K562 (cell line): ENCODE measurements at regions not wholly inside any gene's neighbourhood (a gene's known extent, or its start where the extent isn't known, plus 50 kb on each side); places are given as distances from the start of the nearest gene placed in this dataset.

ENCODE experiments used
- ATAC-seq: fragments of 200-7000 bp; cut with Tn5 transposase; 3 replicates; pipeline ENCODE4 v1.9.1; 2020; ENCODE audit warnings: moderate library complexity
- BruUV-seq: library from RNA; stranded (reverse); fragments of 400-500 nt; replicated peaks from 2 replicates; lab custom pipeline; 2021; lab: Mats Ljungman, UMichigan
- CTCF ChIA-PET: fragments of 300-600 bp; formaldehyde crosslinking; extraction: SDS; loops from one replicate; lab custom pipeline; 2021; ENCODE audit warnings: low intra/inter-chr PET ratio; lab: Yijun Ruan, JAX
- POLR2A ChIA-PET: fragments of 300-600, 350-650 bp; sonication (Branson Sonifier 250); formaldehyde crosslinking; extraction: SDS; loops from one replicate; lab custom pipeline; 2021; ENCODE audit warnings: antibody characterized with exemption, inconsistent platforms; lab: Yijun Ruan, JAX
- DNase-seq, 4 experiments: peaks; one replicate each; pipeline versions ENCODE4 v3.0.0 to v3.0.0-alpha.2; 2011 to 2018; ENCODE audit warnings: low spot score in 3 of 4, mixed read lengths in 3 of 4; ENCODE audit errors: extremely low read depth in 1 of 4
- FAIRE-seq: peaks from 2 replicates; lab custom pipeline; 2011; peaks lifted over from hg19 to GRCh38; lab: Jason Lieb, UNC
- H2AFZ ChIP-seq: 2 replicates; pipeline ENCODE4 v1.6.0; 2011; ENCODE audit warnings: low read depth, low read length, control low read depth, inconsistent platforms
- H3K27ac ChIP-seq: fragments of 200-600 bp; 3 replicates; pipeline ENCODE4 v1.8.0; 2011; ENCODE audit warnings: low read depth, mild to moderate bottlenecking, control low read depth, inconsistent platforms, low read length, moderate library complexity, mixed read lengths; ENCODE audit errors: extremely low read depth
- H3K27me3 ChIP-seq, 2 experiments: fragments of 300-600 bp in 1 of 2; 2 replicates in 1 of 2; 3 replicates in 1 of 2; pipeline versions ENCODE4 v1.6.0 to v1.8.0; 2011; ENCODE audit warnings: inconsistent platforms in 2 of 2, low read length in 2 of 2, mild to moderate bottlenecking in 1 of 2, mixed read lengths in 1 of 2, moderate library complexity in 1 of 2; ENCODE audit not compliant: control insufficient read depth in 2 of 2, insufficient read depth in 2 of 2
- H3K36me3 ChIP-seq: fragments of 300-600 bp; 3 replicates; pipeline ENCODE4 v1.8.0; 2011; ENCODE audit warnings: mild to moderate bottlenecking, low read length, inconsistent platforms; ENCODE audit not compliant: control insufficient read depth, insufficient read depth
- H3K4me1 ChIP-seq, 2 experiments: fragments of 200-600 bp in 1 of 2; replicated peaks in 1 of 2; 2 replicates in 1 of 2; 3 replicates in 1 of 2; pipeline versions ENCODE4 v1.5.1 to v1.8.0; 2011; ENCODE audit warnings: inconsistent platforms in 2 of 2, low read length in 2 of 2, mild to moderate bottlenecking in 1 of 2, mixed read lengths in 1 of 2, moderate library complexity in 1 of 2; ENCODE audit not compliant: control insufficient read depth in 2 of 2, insufficient read depth in 2 of 2
- H3K4me2 ChIP-seq: 2 replicates; pipeline ENCODE4 v1.6.1; 2011; ENCODE audit warnings: low read length, control low read depth, inconsistent platforms, mixed read lengths; ENCODE audit not compliant: insufficient read depth
- H3K4me3 ChIP-seq: fragments of 200-600 bp; sonication (generic), shearing (Covaris generic); 2 replicates; pipeline ENCODE4 v1.5.1; 2016; ENCODE audit warnings: control low read depth, inconsistent platforms
- H3K79me2 ChIP-seq: fragments of 200-600 bp; 3 replicates; pipeline ENCODE4 v1.8.0; 2011; ENCODE audit warnings: low read length, inconsistent platforms; ENCODE audit not compliant: control insufficient read depth, insufficient read depth
- H3K9ac ChIP-seq, 2 experiments: 2 replicates each; pipeline versions ENCODE4 v1.6.0 to v1.6.1; 2011; ENCODE audit warnings: low read depth in 2 of 2, low read length in 2 of 2, control low read depth in 1 of 2, inconsistent platforms in 1 of 2, mild to moderate bottlenecking in 1 of 2, mixed read lengths in 1 of 2; ENCODE audit not compliant: insufficient read depth in 1 of 2
- H3K9me1 ChIP-seq: one replicate; pipeline ENCODE4 v1.6.0; 2011; ENCODE audit warnings: inconsistent platforms, mild to moderate bottlenecking, low read length, moderate library complexity; ENCODE audit not compliant: control insufficient read depth, insufficient read depth
- H3K9me3 ChIP-seq: replicated peaks from 2 replicates; pipeline ENCODE4 v1.5.1; 2011; ENCODE audit warnings: low read depth, low read length, inconsistent platforms; ENCODE audit not compliant: control insufficient read depth, insufficient read depth
- H4K20me1 ChIP-seq: replicated peaks from 2 replicates; pipeline ENCODE4 v1.6.1; 2011; ENCODE audit warnings: low read length, inconsistent platforms, mixed read lengths; ENCODE audit not compliant: control insufficient read depth, insufficient read depth
- NFYB ChIP-seq: IDR thresholded peaks from 2 replicates; pipeline ENCODE4 v1.6.1; 2011; ENCODE audit warnings: mild to moderate bottlenecking, moderate library complexity; ENCODE audit not compliant: insufficient read length; ENCODE audit errors: extremely low read depth
- PHTF2 ChIP-seq: fragments of 250-450 bp; sonication (Bioruptor Pico); IDR thresholded peaks from 2 replicates; pipeline ENCODE4 v1.5.0; 2021; ENCODE audit warnings: mild to moderate bottlenecking
- PTRF ChIP-seq: fragments of 450-650 bp; IDR thresholded peaks from 2 replicates; pipeline ENCODE4 v1.6.1; 2016; ENCODE audit warnings: mild to moderate bottlenecking, missing genetic modification characterization, missing compliant biosample characterization
- SMARCE1 ChIP-seq: fragments of 450-650 bp; IDR thresholded peaks from 2 replicates; pipeline ENCODE4 v1.7.1; 2016; ENCODE audit warnings: mild to moderate bottlenecking
- WGBS: fragments of 100-300 bp; shearing (Covaris generic); methylation state at CpG from one replicate; pipeline ENCODE4 v1.1.6; 2016; ENCODE audit warnings: low coverage, mixed read lengths; ENCODE audit not compliant: insufficient coverage; ENCODE audit errors: missing lambda C conversion rate; 5-methylcytosine and 5-hydroxymethylcytosine counted together
- in situ Hi-C: fragments of 300-500 bp; cut with MboI; formaldehyde crosslinking; loops from 4 replicates; pipeline ENCODE4 v1.15.0; 2018; ENCODE audit warnings: inconsistent platforms, mixed read lengths
- intact Hi-C: fragments of 100-400 bp; cut with micrococcal nuclease; formaldehyde crosslinking; loops from 2 replicates; pipeline ENCODE4 v1.14.2; 2022

- no peaks in the 10 kb centered on the region for H3K9me1 ChIP-seq
- DNase-seq, result no peak
- no peaks in the 10 kb centered on the region for H3K79me2 ChIP-seq
- in situ Hi-C loops (no loop called here), intact Hi-C loops (no loop called here)
- no peak overlapping the region for H2AFZ ChIP-seq
- WGBS, result 0% methylated on average over 2 of the region's 2 CpGs
- H3K4me3 ChIP-seq, result no peak overlapping the region
- BruUV-seq, result no TSS peak
- H3K4me1 ChIP-seq, result no peaks in the 10 kb centered on the region
- no peak overlapping the region for H3K9ac ChIP-seq
- no peak for ATAC-seq
- no peak overlapping the region for H3K4me2 ChIP-seq
- POLR2A ChIA-PET, result no interaction called here
- H3K36me3 ChIP-seq, result no peaks in the 10 kb centered on the region
- no peak overlapping the region for H3K27ac ChIP-seq
- no peaks in the 10 kb centered on the region for H3K9me3 ChIP-seq
- no peaks in the 10 kb centered on the region for H4K20me1 ChIP-seq
- no peaks in the 10 kb centered on the region for H3K27me3 ChIP-seq
- TF ChIP-seq NFYB (no peak), SMARCE1 (no peak), PHTF2 (CRISPR knock-in tag) (no peak)
- no peak for FAIRE-seq
- CTCF ChIA-PET, result no interaction called here
Observed at GRCh38 chr7:46286356-46286755, 365.3 kb upstream of the IGFBP3 start.

- Histone ChIP-seq H3K4me3 (no peak overlapping the region), H3K27ac (no peak overlapping the region), H3K4me1 (no peaks in the 10 kb centered on the region), H3K36me3 (no peaks in the 10 kb centered on the region), H2AFZ (no peak overlapping the region), H3K9me3 (no peaks in the 10 kb centered on the region), H3K27me3 (no peaks in the 10 kb centered on the region), H3K9me1 (no peaks in the 10 kb centered on the region), H3K4me2 (no peak overlapping the region), H3K9ac (no peak overlapping the region), H4K20me1 (no peaks in the 10 kb centered on the region), H3K79me2 (no peaks in the 10 kb centered on the region)
- TF ChIP-seq PTRF (tag), result no peak
- no TSS peak for BruUV-seq
- ChIA-PET CTCF (no interaction called here), POLR2A (no interaction called here)
- WGBS, result 0% methylated on average over 1 of the region's 1 CpG
- intact Hi-C loops, result no loop called here
- in situ Hi-C loops, result no loop called here
- FAIRE-seq, result no peak
- no peak for ATAC-seq
- no peak for DNase-seq
Observed at GRCh38 chr7:46285878-46286277, 364.8 kb upstream of the IGFBP3 start.
